Effector memory CD4-positive, alpha-beta T cell (primary cell): ENCODE measurements at regions not wholly inside any gene's neighbourhood (a gene's known extent, or its start where the extent isn't known, plus 50 kb on each side); places are given as distances from the start of the nearest gene placed in this dataset.

Experiments
- DNase-seq, 3 donors: peaks; one replicate each; pipeline ENCODE4 v3.0.0-alpha.2; 2020
- H3K27ac ChIP-seq: 2 replicates; pipeline ENCODE4 v1.7.0; 2013; ENCODE audit warnings: mild to moderate bottlenecking, low read length, moderate library complexity; ENCODE audit not compliant: insufficient read depth, poor library complexity, severe bottlenecking
- H3K27me3 ChIP-seq: replicated peaks from 2 replicates; pipeline ENCODE4 v1.7.0; 2013; ENCODE audit warnings: mild to moderate bottlenecking, low read length; ENCODE audit not compliant: insufficient read depth, control insufficient read depth, poor library complexity, severe bottlenecking
- H3K36me3 ChIP-seq: 2 replicates; pipeline ENCODE4 v1.7.0; 2013; ENCODE audit warnings: mild to moderate bottlenecking, low read length, moderate library complexity; ENCODE audit not compliant: control insufficient read depth, insufficient read depth
- H3K4me1 ChIP-seq: 2 replicates; pipeline ENCODE4 v1.7.0; 2013; ENCODE audit warnings: low read length, mild to moderate bottlenecking; ENCODE audit not compliant: control insufficient read depth, insufficient read depth, poor library complexity, severe bottlenecking
- H3K4me3 ChIP-seq: 2 replicates; pipeline ENCODE4 v1.7.0; 2013; ENCODE audit warnings: low read length, low read depth, mild to moderate bottlenecking; ENCODE audit not compliant: insufficient read depth, poor library complexity, severe bottlenecking
- H3K9me3 ChIP-seq: 2 replicates; pipeline ENCODE4 v1.7.0; 2013; ENCODE audit warnings: mild to moderate bottlenecking, low read length, moderate library complexity; ENCODE audit not compliant: control insufficient read depth

DNA sequence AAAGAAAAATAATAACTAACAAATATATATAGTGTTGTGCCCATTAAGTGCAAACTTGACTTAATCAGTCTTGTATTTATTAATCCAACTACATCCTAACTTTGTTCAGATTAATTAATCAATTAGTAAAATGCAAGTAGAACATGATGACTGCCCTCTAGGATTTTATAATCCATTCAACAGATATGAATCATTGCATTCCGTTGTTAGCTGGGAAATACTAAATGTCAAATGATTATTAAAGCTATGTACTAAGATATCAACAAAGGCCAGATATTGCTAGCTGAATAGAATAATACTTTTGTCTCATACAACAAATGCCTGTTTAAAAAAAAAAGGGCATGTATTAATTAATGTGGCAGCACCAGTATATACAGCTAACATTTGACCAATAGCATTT is 1366.3 kb downstream of the STIM2 start:
- no peak overlapping the region for H3K4me3 ChIP-seq

GRCh38 chr4:28227764-28228163 is 1367.1 kb downstream of the STIM2 start:
- Histone ChIP-seq H3K9me3 (no peaks in the 10 kb centered on the region), H3K36me3 (no peaks in the 10 kb centered on the region), H3K4me3 (no peak overlapping the region), H3K4me1 (no peaks in the 10 kb centered on the region), H3K27me3 (no peaks in the 10 kb centered on the region), H3K27ac (no peak overlapping the region)
- DNase-seq: no peak

More for the DNA sequence above, 1366.3 kb downstream of the STIM2 start:
- H3K27ac ChIP-seq: no peak overlapping the region
- no peaks in the 10 kb centered on the region for H3K9me3 ChIP-seq
- no peaks in the 10 kb centered on the region for H3K36me3 ChIP-seq
- no peak for DNase-seq
- no peaks in the 10 kb centered on the region for H3K27me3 ChIP-seq
- no peaks in the 10 kb centered on the region for H3K4me1 ChIP-seq

GRCh38 chr4:28228561-28229491 is 1368.2 kb downstream of the STIM2 start:
- no peaks in the 10 kb centered on the region for H3K9me3 ChIP-seq
- H3K27ac ChIP-seq: no peak overlapping the region
- H3K27me3 ChIP-seq: no peaks in the 10 kb centered on the region
- no peak overlapping the region for H3K4me3 ChIP-seq
- H3K36me3 ChIP-seq: no peaks in the 10 kb centered on the region
- DNase-seq: no peak
- no peaks in the 10 kb centered on the region for H3K4me1 ChIP-seq

GRCh38 chr4:28232376-28232775 is 1371.7 kb downstream of the STIM2 start:
- no peak for DNase-seq
- H3K9me3 ChIP-seq: no peaks in the 10 kb centered on the region
- H3K4me3 ChIP-seq: no peak overlapping the region
- no peak overlapping the region for H3K27ac ChIP-seq
- H3K4me1 ChIP-seq: no peaks in the 10 kb centered on the region
- no peaks in the 10 kb centered on the region for H3K36me3 ChIP-seq
- H3K27me3 ChIP-seq: no peaks in the 10 kb centered on the region

- no peak overlapping the region for H3K27ac ChIP-seq
- H3K27me3 ChIP-seq: no peaks in the 10 kb centered on the region
- no peak overlapping the region for H3K4me3 ChIP-seq
- H3K9me3 ChIP-seq: no peaks in the 10 kb centered on the region
- DNase-seq: no peak
- H3K36me3 ChIP-seq: no peaks in the 10 kb centered on the region
- no peaks in the 10 kb centered on the region for H3K4me1 ChIP-seq
Observed at GRCh38 chr4:28232951-28233350, 1372.3 kb downstream of the STIM2 start.

- H3K27ac ChIP-seq: no peak overlapping the region
- no peaks in the 10 kb centered on the region for H3K9me3 ChIP-seq
- no peaks in the 10 kb centered on the region for H3K4me1 ChIP-seq
- no peaks in the 10 kb centered on the region for H3K36me3 ChIP-seq
- H3K27me3 ChIP-seq: no peaks in the 10 kb centered on the region
- H3K4me3 ChIP-seq: no peak overlapping the region
- DNase-seq: no peak
Observed at GRCh38 chr4:28233724-28234123, 1373.1 kb downstream of the STIM2 start.

DNA sequence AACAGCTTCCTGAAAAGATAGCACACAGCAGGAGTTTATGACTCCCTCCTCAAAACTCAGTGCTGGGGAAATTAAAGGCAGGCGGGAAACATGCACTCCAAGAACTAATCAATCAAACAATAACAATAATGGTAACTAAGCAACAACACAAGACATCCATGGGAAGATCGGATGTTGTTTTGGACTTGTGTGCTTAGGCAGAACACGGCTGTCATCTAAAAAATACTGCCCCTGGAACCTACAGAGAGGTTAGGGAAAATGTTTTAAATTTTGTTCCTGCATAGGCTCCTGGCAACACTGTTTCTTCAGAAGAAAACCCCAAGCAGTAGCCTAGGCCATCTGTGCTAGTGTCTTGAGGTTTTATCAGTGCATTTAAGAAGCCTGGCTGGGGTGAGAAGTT is 1378.2 kb downstream of the STIM2 start:
- DNase-seq: no peak
- Histone ChIP-seq H3K36me3 (no peaks in the 10 kb centered on the region), H3K27me3 (no peaks in the 10 kb centered on the region), H3K4me1 (no peaks in the 10 kb centered on the region), H3K27ac (no peak overlapping the region), H3K4me3 (no peak overlapping the region), H3K9me3 (no peaks in the 10 kb centered on the region)

GRCh38 chr4:28241021-28241420 is 1380.4 kb downstream of the STIM2 start:
- no peak for DNase-seq
- no peaks in the 10 kb centered on the region for H3K27me3 ChIP-seq
- H3K4me1 ChIP-seq: no peaks in the 10 kb centered on the region
- H3K27ac ChIP-seq: no peak overlapping the region
- H3K4me3 ChIP-seq: no peak overlapping the region
- no peaks in the 10 kb centered on the region for H3K36me3 ChIP-seq
- H3K9me3 ChIP-seq: no peaks in the 10 kb centered on the region

DNA sequence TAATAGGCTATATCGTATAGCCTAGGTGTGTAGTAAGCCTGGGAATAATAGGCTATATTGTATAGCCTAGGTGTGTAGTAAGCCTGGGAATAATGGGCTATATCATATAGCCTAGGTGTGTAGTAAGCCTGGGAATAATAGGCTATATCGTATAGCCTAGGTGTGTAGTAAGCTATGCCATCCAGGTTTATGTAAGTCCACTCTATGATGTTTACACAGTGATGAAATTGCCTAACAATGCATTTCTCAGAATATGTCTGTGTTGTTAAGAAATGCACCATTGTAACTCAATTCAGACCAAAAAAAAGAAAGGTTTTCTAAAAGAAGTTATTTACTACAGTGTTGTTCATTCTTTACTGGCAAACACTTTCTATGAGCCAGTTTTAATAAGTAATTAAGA is 1387.2 kb downstream of the STIM2 start:
- no peak overlapping the region for H3K4me3 ChIP-seq
- H3K36me3 ChIP-seq: no peaks in the 10 kb centered on the region
- no peak for DNase-seq
- H3K27ac ChIP-seq: no peak overlapping the region
- H3K27me3 ChIP-seq: no peaks in the 10 kb centered on the region
- no peaks in the 10 kb centered on the region for H3K9me3 ChIP-seq
- H3K4me1 ChIP-seq: no peaks in the 10 kb centered on the region

DNA sequence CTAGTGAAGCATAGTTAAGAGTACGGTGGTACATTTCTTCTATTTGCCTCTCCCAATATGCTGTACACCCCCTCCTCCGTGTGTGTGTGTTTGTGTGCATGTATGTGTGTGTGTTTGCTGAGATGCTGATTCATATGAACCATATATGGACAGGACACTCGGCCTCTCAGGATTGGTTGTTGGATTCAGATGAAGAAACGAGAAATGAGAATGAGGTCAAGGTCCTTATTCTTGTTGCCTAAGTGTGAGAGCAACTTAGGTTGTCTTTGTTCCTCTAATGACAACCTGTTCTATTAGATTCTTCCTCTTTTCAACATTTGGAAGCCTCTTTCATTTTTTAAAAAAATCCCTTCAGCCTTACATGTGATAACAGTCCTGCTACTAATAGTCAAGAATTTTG is 1387.6 kb downstream of the STIM2 start:
- no peaks in the 10 kb centered on the region for H3K27me3 ChIP-seq
- no peak for DNase-seq
- H3K27ac ChIP-seq: no peak overlapping the region
- no peaks in the 10 kb centered on the region for H3K36me3 ChIP-seq
- no peaks in the 10 kb centered on the region for H3K4me1 ChIP-seq
- no peak overlapping the region for H3K4me3 ChIP-seq
- no peaks in the 10 kb centered on the region for H3K9me3 ChIP-seq
